ES-I3 (cell line): ENCODE measurements at regions not wholly inside any gene's neighbourhood (a gene's known extent, or its start where the extent isn't known, plus 50 kb on each side); places are given as distances from the start of the nearest gene placed in this dataset.

Experiments
- H3K36me3 ChIP-seq: 2 replicates; pipeline ENCODE4 v1.6.1; 2013; ENCODE audit warnings: mild to moderate bottlenecking, low read length, control low read depth, moderate library complexity; ENCODE audit not compliant: insufficient read depth
- H3K4me1 ChIP-seq: 2 replicates; pipeline ENCODE4 v1.6.1; 2013; ENCODE audit warnings: mild to moderate bottlenecking, control low read depth, low read length; ENCODE audit not compliant: insufficient read depth
- H3K9ac ChIP-seq: 2 replicates; pipeline ENCODE4 v1.6.1; 2013; ENCODE audit warnings: low read depth, mild to moderate bottlenecking, low read length, moderate library complexity
- H3K9me3 ChIP-seq: 2 replicates; pipeline ENCODE4 v1.6.1; 2013; ENCODE audit warnings: mild to moderate bottlenecking, low read length, moderate library complexity; ENCODE audit not compliant: control insufficient read depth, insufficient read depth

GRCh38 chr1:5349526-5349925, 642.7 kb downstream of the NPHP4 start:
- Histone ChIP-seq H3K4me1 (no peaks in the 10 kb centered on the region), H3K9me3 (no peaks in the 10 kb centered on the region), H3K36me3 (no peaks in the 10 kb centered on the region), H3K9ac (no peak overlapping the region)

- Histone ChIP-seq H3K36me3 (no peaks in the 10 kb centered on the region), H3K9ac (no peak overlapping the region), H3K9me3 (no peaks in the 10 kb centered on the region), H3K4me1 (no peaks in the 10 kb centered on the region)
These were observed 643.3 kb downstream of the NPHP4 start for GRCh38 chr1:5348732-5349465.

- Histone ChIP-seq H3K9me3 (no peaks in the 10 kb centered on the region), H3K4me1 (no peaks in the 10 kb centered on the region), H3K36me3 (no peaks in the 10 kb centered on the region), H3K9ac (no peak overlapping the region)
These were observed 644.5 kb downstream of the NPHP4 start for GRCh38 chr1:5347726-5348125.

GRCh38 chr1:5345556-5345955, 646.7 kb downstream of the NPHP4 start:
- H3K36me3 ChIP-seq, result no peaks in the 10 kb centered on the region
- no peaks in the 10 kb centered on the region for H3K9me3 ChIP-seq
- no peaks in the 10 kb centered on the region for H3K4me1 ChIP-seq
- no peak overlapping the region for H3K9ac ChIP-seq

- H3K9ac ChIP-seq, result no peak overlapping the region
- H3K36me3 ChIP-seq, result no peaks in the 10 kb centered on the region
- no peaks in the 10 kb centered on the region for H3K4me1 ChIP-seq
- no peaks in the 10 kb centered on the region for H3K9me3 ChIP-seq
These were observed 648.8 kb downstream of the NPHP4 start for GRCh38 chr1:5343256-5344020.

GRCh38 chr1:5342830-5343229, 649.4 kb downstream of the NPHP4 start:
- no peaks in the 10 kb centered on the region for H3K9me3 ChIP-seq
- H3K9ac ChIP-seq, result no peak overlapping the region
- no peaks in the 10 kb centered on the region for H3K36me3 ChIP-seq
- H3K4me1 ChIP-seq, result no peaks in the 10 kb centered on the region

- no peaks in the 10 kb centered on the region for H3K9me3 ChIP-seq
- H3K36me3 ChIP-seq, result no peaks in the 10 kb centered on the region
- H3K9ac ChIP-seq, result no peak overlapping the region
- no peaks in the 10 kb centered on the region for H3K4me1 ChIP-seq
These were observed 650.1 kb downstream of the NPHP4 start for GRCh38 chr1:5342172-5342571.

GRCh38 chr1:5341471-5341870, 650.8 kb downstream of the NPHP4 start:
- H3K9me3 ChIP-seq, result no peaks in the 10 kb centered on the region
- H3K4me1 ChIP-seq, result no peaks in the 10 kb centered on the region
- no peak overlapping the region for H3K9ac ChIP-seq
- H3K36me3 ChIP-seq, result no peaks in the 10 kb centered on the region

- H3K9me3 ChIP-seq, result no peaks in the 10 kb centered on the region
- H3K36me3 ChIP-seq, result no peaks in the 10 kb centered on the region
- H3K9ac ChIP-seq, result no peak overlapping the region
- no peaks in the 10 kb centered on the region for H3K4me1 ChIP-seq
These were observed 651.6 kb downstream of the NPHP4 start for GRCh38 chr1:5340560-5341130.

- Histone ChIP-seq H3K9ac (no peak overlapping the region), H3K36me3 (no peaks in the 10 kb centered on the region), H3K9me3 (no peaks in the 10 kb centered on the region), H3K4me1 (no peaks in the 10 kb centered on the region)
These were observed 653.8 kb downstream of the NPHP4 start for GRCh38 chr1:5338466-5338865.

- Histone ChIP-seq H3K9ac (no peak overlapping the region), H3K9me3 (no peaks in the 10 kb centered on the region), H3K4me1 (no peaks in the 10 kb centered on the region), H3K36me3 (no peaks in the 10 kb centered on the region)
These were observed 658.9 kb downstream of the NPHP4 start for GRCh38 chr1:5333291-5333690.

- no peaks in the 10 kb centered on the region for H3K36me3 ChIP-seq
These were observed 661.1 kb downstream of the NPHP4 start for GRCh38 chr1:5331101-5331500.

GRCh38 chr1:5329068-5329739, 663.0 kb downstream of the NPHP4 start:
- Histone ChIP-seq H3K36me3 (no peaks in the 10 kb centered on the region), H3K4me1 (no peaks in the 10 kb centered on the region), H3K9me3 (peaks cover 7% of the 10 kb centered on the region; the same call in 1 of the 2 replicates), H3K9ac (no peak overlapping the region)

More at GRCh38 chr1:5331101-5331500, 661.1 kb downstream of the NPHP4 start:
- Histone ChIP-seq H3K4me1 (no peaks in the 10 kb centered on the region), H3K9ac (no peak overlapping the region), H3K9me3 (peaks cover 7% of the 10 kb centered on the region; the same call in 1 of the 2 replicates)

GRCh38 chr1:5324883-5325282, 667.3 kb downstream of the NPHP4 start:
- H3K4me1 ChIP-seq, result no peaks in the 10 kb centered on the region
- no peaks in the 10 kb centered on the region for H3K36me3 ChIP-seq
- peaks cover 7% of the 10 kb centered on the region; the same call in 1 of the 2 replicates for H3K9me3 ChIP-seq
- H3K9ac ChIP-seq, result no peak overlapping the region
